ENCODE measurements at regions not wholly inside any gene's neighbourhood (a gene's known extent, or its start where the extent isn't known, plus 50 kb on each side); places are given as distances from the start of the nearest gene placed in this dataset.

DNA sequence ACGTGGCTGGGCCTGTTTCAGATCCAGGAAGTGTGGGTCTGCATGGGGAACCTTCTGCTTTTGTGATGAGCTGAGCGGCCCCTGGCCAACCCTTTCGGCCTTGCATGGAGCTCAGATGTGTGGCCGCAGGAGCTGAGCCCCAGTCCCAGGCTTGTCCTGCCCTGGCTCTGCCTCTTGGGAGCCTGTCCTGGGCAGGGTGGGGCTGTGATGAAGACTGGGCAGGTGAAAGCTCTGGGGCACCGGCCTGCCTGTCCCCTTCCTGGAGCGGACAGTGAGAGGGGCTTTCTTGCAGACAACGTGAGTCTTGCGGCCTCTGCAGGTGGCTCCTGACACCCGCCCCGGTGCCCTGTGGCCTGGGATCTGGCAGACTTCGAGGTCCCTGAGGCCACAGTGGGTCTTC is 1296.6 kb downstream of the BRD1 start:
- ChIA-PET CTCF (no interaction called here), RAD21 (ENCODE audit: low non-redundant PET in 1 of 2, low total read pairs in 2 of 2, uncharacterized antibody in 2 of 2, unreplicated experiment in 2 of 2) (no interaction called here), POLR2A (no interaction called here)
- intact Hi-C loops (cut with micrococcal nuclease) = no loop called here
- no peak for DNase-seq (ENCODE audit: low read depth, low spot score)
- H3K9ac ChIP-seq (ENCODE audit: low read length) = no peak overlapping the region
- no peaks in the 10 kb centered on the region for H3K9me2 ChIP-seq (ENCODE audit: insufficient read depth)
- no peaks in the 10 kb centered on the region for H3K4me1 ChIP-seq (ENCODE audit: control insufficient read depth in 1 of 2, insufficient read depth in 2 of 2, low read length in 2 of 2)
- H3K9me3 ChIP-seq (ENCODE audit: control insufficient read depth in 1 of 2, insufficient read depth in 1 of 2, low read depth in 1 of 2, low read length in 2 of 2) = no peaks in the 10 kb centered on the region
- no peak overlapping the region for H3K27ac ChIP-seq (ENCODE audit: low read depth, low read length)
- no peak overlapping the region for H3K4me2 ChIP-seq (ENCODE audit: low read length)
- TF ChIP-seq SRF (IDR thresholded peaks at IDR 0.05; ENCODE audit: low read depth) (no peak), EZH2phosphoT487 (IDR thresholded peaks at IDR 0.05; ENCODE audit: borderline replicate concordance) (no peak), TCF7L2 (IDR thresholded peaks at IDR 0.05; ENCODE audit: borderline replicate concordance, extremely low read depth, insufficient read depth, insufficient read length) (no peak), SP1 (IDR thresholded peaks at IDR 0.05; ENCODE audit: low read depth) (no peak), SIN3A (IDR thresholded peaks at IDR 0.05; ENCODE audit: low read depth) (no peak), RAD21 (IDR thresholded peaks at IDR 0.05; ENCODE audit: low read depth) (no peak), YY1 (IDR thresholded peaks at IDR 0.05; ENCODE audit: extremely low read depth, insufficient replicate concordance, low read depth, low read length) (no peak), POLR2A (IDR thresholded peaks at IDR 0.05; ENCODE audit: borderline replicate concordance, extremely low read depth, insufficient read depth, insufficient read length) (no peak), ZNF274 (IDR thresholded peaks at IDR 0.05; ENCODE audit: low read depth, low read length) (no peak), ELF1 (IDR thresholded peaks at IDR 0.05; ENCODE audit: borderline replicate concordance, low read depth) (no peak), CBX3 (IDR thresholded peaks at IDR 0.05; ENCODE audit: low read depth) (no peak), EGR1 (IDR thresholded peaks at IDR 0.05; ENCODE audit: low read depth) (no peak)
- TF ChIP-seq, protein P1, sequence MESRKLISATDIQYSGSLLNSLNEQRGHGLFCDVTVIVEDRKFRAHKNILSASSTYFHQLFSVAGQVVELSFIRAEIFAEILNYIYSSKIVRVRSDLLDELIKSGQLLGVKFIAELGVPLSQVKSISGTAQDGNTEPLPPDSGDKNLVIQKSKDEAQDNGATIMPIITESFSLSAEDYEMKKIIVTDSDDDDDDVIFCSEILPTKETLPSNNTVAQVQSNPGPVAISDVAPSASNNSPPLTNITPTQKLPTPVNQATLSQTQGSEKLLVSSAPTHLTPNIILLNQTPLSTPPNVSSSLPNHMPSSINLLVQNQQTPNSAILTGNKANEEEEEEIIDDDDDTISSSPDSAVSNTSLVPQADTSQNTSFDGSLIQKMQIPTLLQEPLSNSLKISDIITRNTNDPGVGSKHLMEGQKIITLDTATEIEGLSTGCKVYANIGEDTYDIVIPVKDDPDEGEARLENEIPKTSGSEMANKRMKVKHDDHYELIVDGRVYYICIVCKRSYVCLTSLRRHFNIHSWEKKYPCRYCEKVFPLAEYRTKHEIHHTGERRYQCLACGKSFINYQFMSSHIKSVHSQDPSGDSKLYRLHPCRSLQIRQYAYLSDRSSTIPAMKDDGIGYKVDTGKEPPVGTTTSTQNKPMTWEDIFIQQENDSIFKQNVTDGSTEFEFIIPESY (IDR thresholded peaks at IDR 0.05; ENCODE audit: extremely low read depth, insufficient replicate concordance, low read length) = no peak
- TF ChIP-seq, protein P2, sequence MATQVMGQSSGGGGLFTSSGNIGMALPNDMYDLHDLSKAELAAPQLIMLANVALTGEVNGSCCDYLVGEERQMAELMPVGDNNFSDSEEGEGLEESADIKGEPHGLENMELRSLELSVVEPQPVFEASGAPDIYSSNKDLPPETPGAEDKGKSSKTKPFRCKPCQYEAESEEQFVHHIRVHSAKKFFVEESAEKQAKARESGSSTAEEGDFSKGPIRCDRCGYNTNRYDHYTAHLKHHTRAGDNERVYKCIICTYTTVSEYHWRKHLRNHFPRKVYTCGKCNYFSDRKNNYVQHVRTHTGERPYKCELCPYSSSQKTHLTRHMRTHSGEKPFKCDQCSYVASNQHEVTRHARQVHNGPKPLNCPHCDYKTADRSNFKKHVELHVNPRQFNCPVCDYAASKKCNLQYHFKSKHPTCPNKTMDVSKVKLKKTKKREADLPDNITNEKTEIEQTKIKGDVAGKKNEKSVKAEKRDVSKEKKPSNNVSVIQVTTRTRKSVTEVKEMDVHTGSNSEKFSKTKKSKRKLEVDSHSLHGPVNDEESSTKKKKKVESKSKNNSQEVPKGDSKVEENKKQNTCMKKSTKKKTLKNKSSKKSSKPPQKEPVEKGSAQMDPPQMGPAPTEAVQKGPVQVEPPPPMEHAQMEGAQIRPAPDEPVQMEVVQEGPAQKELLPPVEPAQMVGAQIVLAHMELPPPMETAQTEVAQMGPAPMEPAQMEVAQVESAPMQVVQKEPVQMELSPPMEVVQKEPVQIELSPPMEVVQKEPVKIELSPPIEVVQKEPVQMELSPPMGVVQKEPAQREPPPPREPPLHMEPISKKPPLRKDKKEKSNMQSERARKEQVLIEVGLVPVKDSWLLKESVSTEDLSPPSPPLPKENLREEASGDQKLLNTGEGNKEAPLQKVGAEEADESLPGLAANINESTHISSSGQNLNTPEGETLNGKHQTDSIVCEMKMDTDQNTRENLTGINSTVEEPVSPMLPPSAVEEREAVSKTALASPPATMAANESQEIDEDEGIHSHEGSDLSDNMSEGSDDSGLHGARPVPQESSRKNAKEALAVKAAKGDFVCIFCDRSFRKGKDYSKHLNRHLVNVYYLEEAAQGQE (IDR thresholded peaks at IDR 0.05; ENCODE audit: low read depth) = no peak
- TF ChIP-seq, protein P3, sequence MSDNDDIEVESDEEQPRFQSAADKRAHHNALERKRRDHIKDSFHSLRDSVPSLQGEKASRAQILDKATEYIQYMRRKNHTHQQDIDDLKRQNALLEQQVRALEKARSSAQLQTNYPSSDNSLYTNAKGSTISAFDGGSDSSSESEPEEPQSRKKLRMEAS (IDR thresholded peaks at IDR 0.05) = no peak
- no peaks in the 10 kb centered on the region for H3K79me2 ChIP-seq (ENCODE audit: insufficient read depth, low read length)
- no TSS peak for BruUV-seq (replicated peaks)
- no peaks in the 10 kb centered on the region for H3K27me3 ChIP-seq (ENCODE audit: insufficient read depth, low read length)
- H2AFZ ChIP-seq (ENCODE audit: low read depth, low read length, poor library complexity, severe bottlenecking) = no peak overlapping the region
- no peaks in the 10 kb centered on the region for H3K36me3 ChIP-seq (ENCODE audit: control insufficient read depth in 1 of 2, insufficient read depth in 2 of 2, low read length in 2 of 2)
- H3K4me3 ChIP-seq (replicated peaks in 1 of 2; ENCODE audit: low read depth in 1 of 2, low read length in 2 of 2) = no peak overlapping the region
- H4K20me1 ChIP-seq (ENCODE audit: insufficient read depth) = no peaks in the 10 kb centered on the region
- no peak for ATAC-seq
